CD4-positive, alpha-beta T cell treated with Interleukin-17A for 4 hours (primary cell): ENCODE measurements at regions not wholly inside any gene's neighbourhood (a gene's known extent, or its start where the extent isn't known, plus 50 kb on each side); places are given as distances from the start of the nearest gene placed in this dataset.
"Not testable (repeated sequence)": the region's sequence is repeated elsewhere in the genome, so short reads cannot be mapped to it uniquely, and the experiment has no call there.

Experiments
- DNase-seq: peaks from one replicate; pipeline ENCODE4 v3.0.0-alpha.2; 2020; ENCODE audit warnings: mixed read lengths

DNA sequence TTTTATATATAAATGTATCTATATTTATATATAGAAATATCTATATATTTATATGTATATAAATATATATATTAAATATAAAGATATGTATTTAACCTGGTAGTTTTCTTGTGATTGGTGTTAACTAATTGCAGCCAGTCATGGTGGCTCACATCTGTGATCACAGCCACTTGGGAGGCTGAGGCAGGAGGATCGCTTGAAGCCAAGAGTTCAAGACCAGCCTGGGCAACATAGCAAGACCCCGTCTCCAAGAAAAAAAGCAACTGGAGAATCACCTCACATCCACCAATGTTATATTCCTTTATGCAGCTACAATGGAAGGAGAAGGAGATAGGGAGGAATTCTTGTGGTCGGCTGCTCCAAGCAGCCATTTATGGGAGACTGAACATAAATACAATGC, 224.9 kb downstream of the BAMBI start:
- DNase-seq = no peak

DNA sequence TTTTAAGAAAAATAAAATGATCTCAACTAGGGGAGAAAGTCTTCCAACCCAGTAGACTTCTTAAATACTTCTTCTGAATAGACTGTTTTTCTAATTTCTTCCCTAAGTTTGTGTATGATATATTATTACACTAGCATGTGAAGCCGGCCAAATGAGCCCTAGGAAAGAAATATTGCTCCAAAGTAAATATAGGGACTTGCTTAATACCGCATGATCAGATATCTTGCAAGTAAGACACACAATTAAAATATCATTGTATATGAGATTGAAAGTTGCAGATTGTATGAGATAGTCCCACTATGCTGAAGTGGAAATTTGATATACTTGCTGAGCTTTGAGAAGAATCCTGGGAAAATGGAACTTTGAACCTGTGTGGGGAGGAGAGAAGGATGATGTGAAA, 225.7 kb downstream of the BAMBI start:
- no peak for DNase-seq

DNA sequence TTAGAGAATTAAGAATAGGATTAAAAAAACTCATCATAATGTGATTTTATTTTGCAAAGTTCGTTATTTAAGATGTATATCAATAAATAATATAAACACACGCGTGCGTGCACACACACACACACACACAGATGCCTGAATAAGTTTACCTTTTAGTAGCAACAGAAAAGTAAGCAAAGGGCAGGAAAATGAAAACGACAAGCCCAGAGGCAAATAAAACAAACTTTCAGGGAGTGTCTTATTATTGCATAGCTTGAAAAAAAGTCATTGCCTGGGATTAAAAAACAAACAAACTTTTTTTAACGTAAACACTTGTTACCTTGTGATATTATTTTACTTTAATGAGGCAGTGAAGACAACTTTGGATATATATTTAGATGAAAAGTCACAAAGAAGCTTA, 226.4 kb downstream of the BAMBI start:
- no peak for DNase-seq

DNA sequence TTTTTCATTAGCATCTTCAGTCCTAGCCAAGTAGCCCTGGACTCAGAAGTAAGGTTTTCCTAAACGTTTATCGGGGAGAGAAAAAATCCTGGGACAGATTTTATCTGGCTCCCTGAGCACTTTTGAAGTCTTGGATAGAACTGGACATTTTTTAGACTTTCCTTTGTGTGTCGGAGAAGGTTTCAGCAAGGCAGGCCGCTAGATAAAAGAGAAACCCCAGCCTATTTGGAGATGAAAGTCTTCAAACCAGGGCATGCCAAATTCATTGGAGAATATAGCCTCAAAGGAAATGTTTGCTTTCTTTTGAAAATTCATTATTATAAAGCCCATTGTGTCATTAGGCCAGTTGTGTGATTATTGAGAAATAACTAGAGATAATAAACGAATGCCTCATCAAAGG, 228.1 kb downstream of the BAMBI start:
- DNase-seq = no peak

DNA sequence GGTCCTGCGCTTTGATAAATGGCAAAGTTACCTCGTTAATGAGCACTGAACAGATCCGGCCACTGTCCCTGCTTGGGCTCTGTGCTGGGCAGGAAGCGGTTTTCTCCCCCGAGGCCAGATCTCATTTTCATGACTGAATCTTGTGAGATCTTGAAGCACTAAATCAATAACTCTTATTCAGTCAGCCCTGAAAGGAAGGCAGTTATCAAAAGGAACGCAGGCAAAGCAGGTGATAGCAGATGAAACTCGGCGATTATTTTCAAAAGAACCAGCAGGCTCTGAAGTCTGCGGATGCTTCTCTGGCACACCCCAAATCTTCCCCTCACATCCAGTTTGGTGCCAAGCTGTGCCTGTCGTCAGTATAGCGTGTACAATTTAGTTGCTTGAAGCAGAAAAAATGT, 228.7 kb downstream of the BAMBI start:
- no peak for DNase-seq

DNA sequence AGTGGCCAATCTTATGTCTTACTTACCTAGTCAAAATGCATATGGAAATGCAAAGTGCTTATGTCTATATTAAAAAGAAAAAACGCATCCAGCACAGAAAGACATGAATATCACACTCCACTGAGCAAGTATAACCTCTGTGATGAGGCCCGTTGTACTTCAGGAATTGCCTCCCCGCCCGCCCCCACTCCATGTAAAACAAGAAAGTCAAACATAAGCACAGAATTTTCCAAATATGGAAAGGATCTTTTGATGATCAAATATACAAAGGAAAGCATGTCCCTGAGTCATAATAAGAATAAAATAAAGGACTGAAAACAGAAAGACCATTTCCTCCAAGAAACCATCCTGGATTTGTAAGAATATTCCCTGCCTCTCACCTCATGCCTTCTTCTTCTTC, 229.1 kb downstream of the BAMBI start:
- DNase-seq = no peak

DNA sequence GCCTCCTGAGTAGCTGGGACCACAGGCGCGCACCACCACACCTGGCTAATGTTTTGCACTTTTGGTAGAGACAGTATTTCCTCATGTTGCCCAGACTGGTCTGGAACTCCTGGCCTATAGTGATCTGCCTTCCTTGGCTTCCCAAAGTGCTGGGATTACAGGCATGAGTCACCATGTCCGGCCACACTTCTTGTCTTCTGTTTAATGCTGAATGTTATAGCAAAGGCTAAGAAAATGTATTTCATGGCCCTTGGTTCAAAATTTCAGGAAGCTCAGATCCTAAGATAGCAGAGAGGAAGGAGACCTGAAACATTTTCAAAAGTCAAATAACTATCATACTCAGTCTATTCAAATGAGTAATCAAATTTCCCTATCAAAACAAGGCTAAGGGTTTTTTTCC, 229.6 kb downstream of the BAMBI start:
- no peak for DNase-seq

DNA sequence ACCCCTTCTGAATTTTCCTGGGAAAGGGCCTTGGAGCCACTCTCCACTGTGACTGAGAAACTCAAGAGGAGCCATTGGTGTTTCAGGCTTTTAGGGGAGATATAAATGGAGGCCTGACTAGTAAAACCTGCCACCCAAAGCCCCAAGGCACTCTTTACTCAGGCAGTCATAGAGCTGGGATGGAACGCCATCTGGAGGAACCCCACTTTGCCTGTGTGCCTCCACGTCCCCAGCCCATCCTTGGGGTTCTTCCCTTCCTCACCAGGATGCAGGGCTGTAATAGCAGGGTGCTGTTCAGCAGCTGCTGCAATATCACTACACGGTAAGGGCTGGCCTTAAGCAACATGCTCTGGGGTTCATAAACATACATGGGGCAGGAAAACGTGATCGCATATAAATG, 232.6 kb downstream of the BAMBI start:
- DNase-seq = no peak

DNA sequence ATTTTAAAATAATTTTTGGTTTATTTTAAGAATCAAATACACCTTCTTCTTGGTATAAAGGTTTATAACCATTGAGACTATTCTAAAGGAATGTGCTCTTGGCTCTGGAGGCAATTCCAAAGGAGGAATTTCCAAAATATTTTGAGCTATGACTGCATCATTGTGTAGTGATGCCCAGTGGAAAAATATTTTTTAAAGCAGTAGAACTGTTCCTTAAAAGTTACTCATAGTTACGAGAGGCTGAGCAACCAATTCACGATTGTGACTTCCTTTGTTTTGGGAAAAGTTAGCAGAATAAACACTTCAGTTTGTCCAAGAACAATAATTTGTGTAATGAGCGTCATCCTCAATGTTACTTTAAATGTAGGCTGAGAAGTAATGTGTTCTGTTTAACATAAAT, 233.6 kb downstream of the BAMBI start:
- DNase-seq = no peak

DNA sequence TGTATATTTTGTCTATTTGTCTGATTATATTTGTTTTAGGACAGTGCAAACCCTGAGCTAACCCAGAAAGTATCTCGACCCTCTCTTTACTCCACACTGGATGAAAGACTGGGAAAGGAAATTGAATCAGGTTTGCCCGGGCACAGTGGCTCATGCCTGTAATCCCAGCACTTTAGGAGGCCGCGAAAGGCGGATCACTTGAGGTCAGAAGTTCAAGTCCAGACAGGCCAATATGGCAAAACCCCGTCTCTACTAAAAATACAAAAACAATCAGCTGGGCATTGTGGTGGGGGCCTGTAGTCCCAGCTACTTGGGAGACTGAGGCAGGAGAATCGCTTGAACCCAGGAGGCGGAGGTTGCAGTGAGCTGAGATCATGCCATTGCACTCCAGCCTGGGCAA, 234.2 kb downstream of the BAMBI start:
- DNase-seq = not testable (repeated sequence)

DNA sequence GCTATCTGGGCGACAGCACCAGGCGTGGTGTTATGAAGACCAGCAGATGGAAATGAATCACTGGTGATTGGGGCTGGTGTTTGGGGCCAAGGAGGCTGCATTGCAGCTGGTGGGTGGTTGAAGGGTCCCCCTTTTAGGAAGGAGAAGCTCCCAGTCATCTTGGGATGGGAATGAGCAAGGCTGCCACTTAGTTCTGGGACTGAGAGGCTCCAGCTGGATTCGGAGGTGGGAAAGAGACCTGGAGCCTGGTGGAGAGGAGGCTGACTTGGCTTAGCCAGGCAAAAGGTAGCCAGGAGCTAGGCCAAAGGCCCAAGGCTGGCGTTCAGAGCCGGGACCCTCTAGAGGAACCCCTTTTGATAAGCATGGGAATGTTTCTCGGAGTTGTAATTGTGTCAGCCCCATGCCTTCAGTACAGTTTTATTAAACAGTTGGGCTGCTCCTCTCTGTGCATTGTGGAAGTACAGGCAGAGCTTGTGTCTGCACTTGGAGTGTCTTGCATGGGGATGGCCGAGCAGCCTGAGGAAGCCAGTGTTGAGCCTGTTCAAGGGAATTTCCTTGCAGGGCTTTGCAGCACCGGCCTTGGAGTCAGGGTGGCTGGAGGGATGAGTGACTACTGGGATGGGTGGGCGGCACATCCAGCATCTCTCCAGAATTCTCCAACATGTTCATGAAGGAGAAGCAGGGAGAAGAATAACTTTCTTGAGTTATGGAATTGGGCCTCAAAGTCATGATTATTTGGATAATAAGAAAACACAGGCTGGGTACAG, 234.9 kb downstream of the BAMBI start:
- DNase-seq = no peak

DNA sequence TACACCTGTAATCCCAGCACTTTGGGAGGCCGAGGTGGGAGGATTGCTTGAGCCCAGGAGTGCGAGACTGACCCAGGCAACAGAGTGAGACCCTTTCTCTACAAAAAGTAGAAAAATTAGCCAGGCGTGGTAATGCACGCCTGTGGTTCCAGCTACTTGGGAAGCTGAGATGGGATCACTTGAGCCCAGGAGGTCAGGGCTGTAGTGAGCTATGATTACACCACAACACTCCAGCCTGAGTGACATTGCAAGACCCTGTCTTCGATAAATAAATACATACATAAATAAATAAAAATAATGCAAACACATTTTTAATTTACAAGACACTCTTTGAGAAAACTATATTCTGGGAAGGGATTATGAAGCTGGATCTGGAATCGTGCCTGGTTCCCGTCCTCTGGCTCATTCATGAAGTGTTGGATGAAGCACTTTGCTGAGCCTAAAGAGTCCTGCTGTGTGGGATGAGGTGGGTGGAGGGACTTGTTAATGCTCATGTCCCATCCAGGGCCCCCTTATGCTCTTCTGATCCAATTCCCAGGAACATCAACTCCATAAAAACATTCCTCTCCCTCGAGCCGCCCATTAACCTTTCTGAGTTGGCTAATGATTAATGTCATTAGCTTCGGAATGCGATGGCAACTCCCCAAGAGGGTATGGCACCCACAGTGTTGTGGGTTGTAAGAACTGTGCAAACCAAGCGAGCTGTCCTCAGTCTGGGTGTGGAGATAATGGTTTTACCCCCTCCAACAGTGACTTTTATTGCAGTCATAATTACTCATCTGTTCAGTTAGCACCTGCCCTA, 236.3 kb downstream of the BAMBI start:
- no peak for DNase-seq

DNA sequence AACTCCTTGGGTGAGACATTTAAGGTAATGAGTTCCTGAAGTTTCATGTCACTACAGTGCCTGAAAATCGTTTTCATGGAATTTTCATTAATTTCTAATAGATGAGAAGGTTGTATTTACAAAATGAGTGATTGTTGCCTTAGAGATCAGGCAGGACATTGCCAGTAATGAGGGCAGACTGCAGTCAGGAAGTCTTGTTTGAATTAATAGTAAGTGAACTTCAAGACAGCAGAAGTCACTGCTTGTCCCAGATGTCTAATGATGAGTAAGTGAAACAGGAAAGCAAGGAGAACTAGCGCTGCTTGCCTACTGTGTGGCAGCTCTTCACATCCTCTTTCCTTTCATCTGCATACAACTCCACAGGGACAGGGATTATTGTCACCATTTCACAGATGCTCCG, 237.4 kb downstream of the BAMBI start:
- no peak for DNase-seq

DNA sequence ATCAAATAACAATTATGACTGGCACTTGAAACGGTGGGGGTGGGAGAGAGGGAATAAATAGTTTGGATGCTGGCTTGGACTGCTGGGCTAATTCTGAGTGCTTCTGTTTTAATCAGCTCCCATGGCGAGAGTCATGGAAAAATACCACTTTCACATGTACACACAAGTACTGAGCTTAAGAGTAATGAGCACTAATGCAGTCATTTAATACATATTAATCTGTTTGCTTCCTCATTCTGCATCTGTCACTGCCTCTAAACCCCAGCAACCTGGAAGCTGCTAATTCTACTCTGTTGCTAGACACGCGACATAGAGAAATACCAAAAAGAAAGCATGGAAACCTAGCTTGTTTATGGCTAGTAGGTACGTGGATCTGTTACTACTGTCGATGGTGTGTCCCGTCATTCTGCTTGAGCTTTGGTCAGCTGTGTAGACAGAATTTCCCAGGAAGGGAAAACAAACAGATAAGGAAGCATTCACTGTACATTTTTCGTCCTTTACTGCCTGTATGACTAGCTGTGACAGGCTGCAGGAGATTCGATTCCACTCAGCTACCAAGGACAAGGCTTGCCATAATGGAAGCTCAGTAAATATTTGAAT, 238.8 kb downstream of the BAMBI start:
- no peak for DNase-seq

DNA sequence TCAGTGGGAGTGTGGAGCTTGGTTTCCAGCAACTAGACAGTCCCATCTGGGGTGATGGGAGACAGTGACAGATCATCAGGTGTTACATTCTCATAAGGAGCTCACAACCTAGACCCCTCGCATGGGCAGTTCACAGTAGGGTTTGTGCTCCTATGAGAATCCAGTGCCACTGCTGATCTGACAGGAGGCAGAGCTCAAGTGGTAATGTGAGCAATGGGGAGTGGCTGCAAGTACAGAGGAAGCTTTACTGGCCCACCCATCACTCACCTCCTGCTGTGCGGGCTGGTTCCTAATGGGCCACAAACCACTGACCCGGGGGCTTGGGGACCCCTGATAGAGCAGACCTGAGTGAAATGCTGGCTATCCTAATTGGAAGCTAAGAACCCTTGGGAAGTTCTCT, 242.8 kb downstream of the BAMBI start:
- no peak for DNase-seq

DNA sequence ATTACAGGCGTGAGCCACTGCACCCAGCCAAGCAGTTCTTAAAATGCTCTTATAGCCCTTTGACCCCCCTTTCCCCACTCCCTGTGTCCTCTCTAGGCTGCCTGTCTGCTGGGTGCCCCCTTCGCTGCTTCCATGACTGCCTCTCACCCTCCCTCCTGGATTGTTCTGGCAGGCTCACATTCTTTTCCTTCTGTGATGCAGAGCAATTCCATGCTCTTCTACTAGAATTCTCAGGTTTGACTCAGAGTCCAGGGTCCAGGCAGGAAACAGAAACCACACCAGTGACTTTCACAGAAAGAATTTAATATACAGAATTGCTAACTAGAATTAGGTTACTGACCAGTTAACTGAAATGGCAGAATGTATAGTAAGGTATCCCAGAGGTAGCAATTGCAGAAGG, 244.8 kb downstream of the BAMBI start:
- DNase-seq = no peak

DNA sequence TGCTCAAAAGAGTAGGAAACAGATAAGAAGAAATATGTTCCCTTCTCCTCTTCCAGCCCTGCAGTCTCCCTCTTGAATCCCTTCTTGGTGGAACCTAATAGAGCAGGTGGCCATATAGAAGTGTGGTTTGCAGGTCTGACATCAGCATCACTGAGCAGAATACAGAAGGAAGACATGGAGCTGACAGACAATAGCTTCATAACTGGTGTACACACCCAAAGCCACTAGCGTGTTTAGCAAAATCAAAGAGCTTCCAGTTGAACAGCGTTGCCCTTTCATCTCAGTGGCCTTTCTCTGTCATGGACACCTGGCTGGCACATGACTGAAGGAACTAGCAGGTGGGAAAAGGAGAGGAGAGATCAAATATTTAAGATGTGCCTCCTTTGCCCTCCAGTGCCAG, 245.5 kb downstream of the BAMBI start:
- no peak for DNase-seq

DNA sequence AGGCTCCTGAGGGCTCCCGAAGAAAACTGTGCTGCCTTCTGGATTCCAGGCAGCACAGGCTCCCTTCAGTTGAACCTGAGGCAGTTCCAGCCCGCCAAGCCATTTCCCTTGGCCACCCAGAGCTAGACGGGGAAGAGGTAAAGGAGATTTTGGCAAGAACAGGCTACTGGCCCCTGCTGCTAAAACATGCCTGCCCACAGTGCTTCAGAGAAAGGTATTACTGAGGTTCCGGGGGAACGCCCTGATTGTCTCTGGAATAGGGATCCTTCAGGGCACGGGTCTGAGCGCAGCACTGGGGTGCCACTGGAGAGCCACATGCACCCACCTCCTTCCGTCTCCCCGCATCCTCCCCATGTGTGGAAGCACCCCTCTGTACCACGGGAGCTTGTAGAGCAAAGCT, 247.4 kb downstream of the BAMBI start:
- no peak for DNase-seq

DNA sequence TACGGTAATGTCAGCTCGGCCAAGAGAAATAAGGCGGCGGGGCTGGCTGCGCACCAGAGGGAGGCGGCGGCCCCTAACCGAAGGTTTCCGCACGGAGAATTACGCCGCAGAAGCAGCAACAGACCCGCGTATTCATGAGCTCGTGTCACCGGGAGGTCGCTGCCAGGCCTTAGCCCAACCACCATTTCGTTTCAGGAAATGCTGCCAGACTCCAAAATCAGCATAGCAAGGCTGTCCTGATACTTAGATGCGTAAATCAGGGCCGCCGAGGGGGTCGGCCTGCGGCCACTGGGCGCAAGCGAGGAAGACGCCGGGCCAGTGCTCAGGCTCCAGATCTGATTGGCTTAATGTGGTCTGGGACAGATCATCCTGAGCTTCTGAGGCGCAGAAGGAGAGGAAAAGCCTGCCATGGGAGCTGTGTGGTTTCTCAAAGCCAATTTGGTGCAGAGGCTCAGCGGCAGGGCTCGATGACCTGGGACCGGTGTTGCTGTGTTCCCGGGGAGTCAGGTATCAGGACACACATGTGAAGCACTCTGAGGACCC, 247.9 kb downstream of the BAMBI start:
- no peak for DNase-seq

DNA sequence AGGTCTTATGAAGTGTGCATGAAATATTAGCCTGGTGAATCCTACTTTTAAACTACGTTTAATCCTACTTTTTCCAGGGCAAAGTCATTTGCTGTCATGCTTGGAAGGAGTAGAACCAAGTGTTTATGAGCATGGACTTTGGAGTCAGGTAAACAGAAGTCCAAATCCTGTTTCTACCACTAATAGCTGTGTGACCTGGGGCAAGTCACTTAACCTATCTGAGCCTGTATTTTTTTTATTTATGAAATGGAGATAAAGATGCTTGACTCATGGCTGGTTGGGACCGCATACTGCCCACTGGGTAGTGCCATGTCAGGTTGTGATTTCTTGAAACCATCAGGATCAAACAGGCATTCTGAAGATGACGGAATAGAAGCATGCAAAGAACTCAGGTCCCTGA, 249.6 kb downstream of the BAMBI start:
- DNase-seq = no peak

DNA sequence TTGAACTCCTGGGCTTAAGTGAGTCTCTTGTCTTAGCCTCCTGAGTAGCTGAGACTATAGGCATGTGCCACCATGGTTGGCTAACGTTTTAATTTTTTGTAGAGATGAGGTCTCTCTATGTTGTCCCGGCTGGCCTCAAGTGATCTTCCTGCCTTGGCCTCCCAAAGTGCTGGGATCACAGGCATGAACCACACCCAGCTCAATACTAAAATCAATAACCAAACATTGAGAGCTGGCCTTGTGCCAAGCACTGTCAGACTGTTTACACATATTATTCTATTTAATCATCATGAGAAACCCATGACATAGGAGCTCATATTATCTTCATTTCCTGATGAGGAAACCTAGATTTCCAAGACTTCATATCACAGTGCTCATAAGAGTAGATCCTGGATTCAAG, 251.2 kb downstream of the BAMBI start:
- DNase-seq = no peak

DNA sequence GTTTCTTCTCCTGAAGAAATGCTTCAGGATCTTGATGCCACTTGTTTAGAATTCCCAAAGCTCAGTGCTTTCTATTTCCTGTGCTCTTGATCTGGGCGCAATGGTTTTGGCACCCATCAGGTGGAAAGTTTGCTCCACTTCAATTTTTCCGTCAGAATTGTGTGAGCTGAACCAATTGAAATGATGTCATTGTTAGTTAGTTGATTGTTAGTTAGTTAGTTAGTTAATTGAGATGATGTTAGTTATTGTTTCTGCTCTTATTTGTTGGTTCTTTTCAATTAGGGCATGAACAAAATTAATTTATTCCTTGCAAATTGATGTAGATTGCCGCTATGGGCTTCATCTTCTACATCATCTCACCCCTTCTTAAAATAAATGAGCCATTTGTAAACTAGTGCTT, 252.6 kb downstream of the BAMBI start:
- no peak for DNase-seq

DNA sequence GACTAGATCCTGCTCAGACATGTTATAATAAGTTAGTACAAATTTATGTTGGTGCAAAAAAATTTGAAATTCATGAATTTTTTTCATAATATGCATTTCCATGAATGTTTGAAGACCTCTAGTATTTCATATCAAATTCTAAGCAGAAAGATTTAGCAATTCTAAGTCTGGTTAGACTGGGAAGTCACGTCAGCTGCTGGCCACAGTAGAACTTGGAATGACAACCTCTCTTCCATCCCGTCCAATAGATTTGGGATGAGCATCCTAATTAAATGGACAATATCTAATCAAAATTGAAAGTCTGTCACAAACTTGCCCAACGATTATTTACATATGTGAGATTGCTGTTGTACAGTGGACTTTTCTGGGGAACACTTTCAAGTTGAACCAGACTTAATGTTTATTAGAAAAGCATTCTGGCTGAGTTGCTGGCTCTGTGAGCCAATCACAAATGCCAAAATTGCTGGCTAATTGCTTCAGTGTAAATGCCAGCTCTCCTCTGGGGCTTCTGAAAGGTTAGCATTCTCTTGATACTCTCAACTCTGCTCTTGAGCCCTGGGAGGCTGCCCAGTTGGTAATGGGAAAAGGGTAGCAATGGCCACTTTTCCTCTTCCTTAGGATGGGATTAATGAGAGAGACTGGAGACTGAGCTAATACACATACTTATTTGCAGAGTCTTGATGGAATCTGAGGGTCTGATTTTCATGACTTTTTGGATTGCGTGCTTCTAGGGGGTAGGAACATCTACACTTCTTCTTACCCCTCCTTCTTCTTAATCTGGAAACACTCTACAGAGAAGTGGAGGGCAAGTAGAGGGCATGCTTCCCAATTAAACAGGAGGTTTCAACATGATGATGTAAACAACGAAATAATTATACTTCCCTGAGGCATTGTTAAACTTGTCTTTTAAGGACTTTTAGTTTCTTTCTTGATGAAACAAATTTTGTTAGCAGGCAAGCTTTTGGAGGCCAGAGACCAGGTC, 253.5 kb downstream of the BAMBI start:
- no peak for DNase-seq
